ENCODE measurements at regions not wholly inside any gene's neighbourhood (a gene's known extent, or its start where the extent isn't known, plus 50 kb on each side); places are given as distances from the start of the nearest gene placed in this dataset.

- TF ChIP-seq CTCF (IDR thresholded peaks at IDR 0.05), result no peak
- TF ChIP-seq POLR2A (IDR thresholded peaks at IDR 0.05), result no peak
- Histone ChIP-seq H3K4me1 (no peaks in the 10 kb centered on the region), H3K4me3 (no peak overlapping the region), H3K27me3 (no peaks in the 10 kb centered on the region), H3K9me3 (no peaks in the 10 kb centered on the region), H3K27ac (peak overlapping the region in 1 of 4 donors; percentile 19), H3K36me3 (no peaks in the 10 kb centered on the region)
- no peak for DNase-seq
Measured at GRCh38 chr6:132199343-132199742, 201.9 kb downstream of the MOXD1 start.

GRCh38 chr6:132198896-132199295 is 202.4 kb downstream of the MOXD1 start:
- Histone ChIP-seq H3K27ac (peak overlapping the region in 1 of 4 donors; percentile 19), H3K27me3 (no peaks in the 10 kb centered on the region), H3K9me3 (no peaks in the 10 kb centered on the region), H3K4me1 (no peaks in the 10 kb centered on the region), H3K36me3 (no peaks in the 10 kb centered on the region), H3K4me3 (no peak overlapping the region)
- TF ChIP-seq CTCF (IDR thresholded peaks at IDR 0.05) (no peak), POLR2A (IDR thresholded peaks at IDR 0.05) (no peak)
- no peak for DNase-seq

GRCh38 chr6:132198040-132198439 is 203.2 kb downstream of the MOXD1 start:
- Histone ChIP-seq H3K36me3 (no peaks in the 10 kb centered on the region), H3K4me1 (no peaks in the 10 kb centered on the region), H3K27ac (no peak overlapping the region), H3K4me3 (no peak overlapping the region), H3K27me3 (no peaks in the 10 kb centered on the region), H3K9me3 (no peaks in the 10 kb centered on the region)
- no peak for DNase-seq
- TF ChIP-seq POLR2A (IDR thresholded peaks at IDR 0.05) (no peak), CTCF (IDR thresholded peaks at IDR 0.05) (no peak)

GRCh38 chr6:132194529-132194928 is 206.7 kb downstream of the MOXD1 start:
- no peak overlapping the region for H3K27ac ChIP-seq
- no peaks in the 10 kb centered on the region for H3K36me3 ChIP-seq
- H3K4me1 ChIP-seq, result no peaks in the 10 kb centered on the region
- no peak for DNase-seq
- TF ChIP-seq CTCF (IDR thresholded peaks at IDR 0.05) (no peak), POLR2A (IDR thresholded peaks at IDR 0.05) (no peak)
- H3K9me3 ChIP-seq, result no peaks in the 10 kb centered on the region
- no peaks in the 10 kb centered on the region for H3K27me3 ChIP-seq
- no peak overlapping the region for H3K4me3 ChIP-seq

- no peaks in the 10 kb centered on the region for H3K9me3 ChIP-seq
- H3K27ac ChIP-seq, result no peak overlapping the region
- no peak overlapping the region for H3K4me3 ChIP-seq
- no peaks in the 10 kb centered on the region for H3K27me3 ChIP-seq
- no peaks in the 10 kb centered on the region for H3K36me3 ChIP-seq
- no peaks in the 10 kb centered on the region for H3K4me1 ChIP-seq
- TF ChIP-seq POLR2A (IDR thresholded peaks at IDR 0.05), result no peak
- TF ChIP-seq CTCF (IDR thresholded peaks at IDR 0.05), result no peak
- DNase-seq, result no peak
Measured at GRCh38 chr6:132192631-132193030, 208.6 kb downstream of the MOXD1 start.

GRCh38 chr6:132190815-132191175 is 210.5 kb downstream of the MOXD1 start:
- Histone ChIP-seq H3K4me3 (no peak overlapping the region), H3K27me3 (no peaks in the 10 kb centered on the region), H3K9me3 (no peaks in the 10 kb centered on the region), H3K36me3 (no peaks in the 10 kb centered on the region), H3K4me1 (no peaks in the 10 kb centered on the region), H3K27ac (peak overlapping the region in 2 of 4 donors; percentile 43 to 53)
- TF ChIP-seq CTCF (IDR thresholded peaks at IDR 0.05), result no peak
- TF ChIP-seq POLR2A (IDR thresholded peaks at IDR 0.05), result no peak
- DNase-seq, result no peak

Measured in Peyer's patch (tissue), 4 donors.